IMR-90 (cell line): ENCODE measurements at regions not wholly inside any gene's neighbourhood (a gene's known extent, or its start where the extent isn't known, plus 50 kb on each side); places are given as distances from the start of the nearest gene placed in this dataset.
A peak's percentile ranks its signal among the peaks of the same experiment; 100 is the strongest.

Source experiments
- ATAC-seq: fragments of 200-7000 bp; cut with Tn5 transposase; 2 replicates; pipeline ENCODE4 v1.9.1; 2020; ENCODE audit warnings: low read depth, mild to moderate bottlenecking, moderate library complexity
- BruUV-seq: library from RNA; stranded (reverse); fragments of 400-500 nt; replicated peaks from 2 replicates; lab custom pipeline; 2021; lab: Mats Ljungman, UMichigan
- CTCF ChIA-PET: fragments of 300-600 bp; formaldehyde crosslinking; extraction: SDS; loops from one replicate; lab custom pipeline; 2021; ENCODE audit warnings: antibody characterized with exemption; lab: Yijun Ruan, JAX
- POLR2A ChIA-PET: fragments of 300-600 bp; sonication (Branson Sonifier 250); formaldehyde crosslinking; loops from one replicate; lab custom pipeline; 2022; ENCODE audit warnings: antibody characterized with exemption; ENCODE audit not compliant: unreplicated experiment; lab: Charles Lee
- DNase-seq: peaks from one replicate; pipeline ENCODE4 v3.0.0; 2013
- H2AFZ ChIP-seq: replicated peaks from 2 replicates; pipeline ENCODE3; 2013; ENCODE audit warnings: low read length, mild to moderate bottlenecking; ENCODE audit not compliant: poor library complexity
- H2AK5ac ChIP-seq: 2 replicates; pipeline ENCODE4 v1.6.1; 2013; ENCODE audit warnings: low read depth, low read length, inconsistent platforms
- H2AK9ac ChIP-seq: replicated peaks from 2 replicates; pipeline ENCODE3; 2013; ENCODE audit warnings: mild to moderate bottlenecking, low read depth, low read length, moderate library complexity; ENCODE audit not compliant: poor library complexity
- H2BK120ac ChIP-seq: 2 replicates; pipeline ENCODE4 v1.6.1; 2013; ENCODE audit warnings: low read depth, low read length, inconsistent platforms
- H2BK15ac ChIP-seq: 3 replicates; pipeline ENCODE4 v1.6.1; 2013; ENCODE audit warnings: low read depth, low read length, inconsistent platforms
- H2BK20ac ChIP-seq: 2 replicates; pipeline ENCODE4 v1.6.1; 2013; ENCODE audit warnings: low read depth, mild to moderate bottlenecking, inconsistent platforms, low read length, moderate library complexity
- H2BK5ac ChIP-seq: 2 replicates; pipeline ENCODE4 v1.6.1; 2013; ENCODE audit warnings: mild to moderate bottlenecking, low read depth, low read length, inconsistent platforms; ENCODE audit not compliant: poor library complexity, severe bottlenecking
- H3K14ac ChIP-seq: replicated peaks from 2 replicates; pipeline ENCODE4 v1.6.1; 2013; ENCODE audit warnings: low read depth, low read length, inconsistent platforms
- H3K18ac ChIP-seq: 2 replicates; pipeline ENCODE4 v1.6.1; 2013; ENCODE audit warnings: low read depth, low read length, control low read depth
- H3K23ac ChIP-seq: 2 replicates; pipeline ENCODE4 v1.6.1; 2013; ENCODE audit warnings: low read depth, low read length, inconsistent platforms
- H3K27ac ChIP-seq: 2 replicates; pipeline ENCODE4 v1.5.1; 2013; ENCODE audit warnings: mild to moderate bottlenecking, control low read depth, low read length; ENCODE audit not compliant: insufficient read depth
- H3K27me3 ChIP-seq: 2 replicates; pipeline ENCODE4 v1.6.1; 2013; ENCODE audit warnings: low read length; ENCODE audit not compliant: control insufficient read depth, insufficient read depth
- H3K36me3 ChIP-seq: 2 replicates; pipeline ENCODE4 v1.6.1; 2013; ENCODE audit warnings: low read length, mixed read lengths; ENCODE audit not compliant: control insufficient read depth, insufficient read depth
- H3K4ac ChIP-seq: 2 replicates; pipeline ENCODE4 v1.6.1; 2013; ENCODE audit warnings: low read depth, low read length, inconsistent platforms
- H3K4me1 ChIP-seq: 2 replicates; pipeline ENCODE4 v1.6.1; 2013; ENCODE audit warnings: low read length, mixed read lengths; ENCODE audit not compliant: control insufficient read depth, insufficient read depth
- H3K4me2 ChIP-seq: 2 replicates; pipeline ENCODE4 v1.6.1; 2013; ENCODE audit warnings: low read depth, mild to moderate bottlenecking, control low read depth, low read length, moderate library complexity
- H3K4me3 ChIP-seq: 2 replicates; pipeline ENCODE4 v1.5.1; 2013; ENCODE audit warnings: low read depth, mild to moderate bottlenecking, control low read depth, low read length, moderate library complexity; ENCODE audit not compliant: insufficient read depth
- H3K56ac ChIP-seq: 2 replicates; pipeline ENCODE4 v1.6.1; 2013; ENCODE audit warnings: low read length, inconsistent platforms; ENCODE audit not compliant: insufficient read depth; ENCODE audit errors: extremely low read depth
- H3K79me1 ChIP-seq, 2 experiments: 2 replicates each; pipeline ENCODE4 v1.6.1; 2013; ENCODE audit warnings: low read length in 2 of 2, inconsistent platforms in 1 of 2, low read depth in 1 of 2
- H3K9ac ChIP-seq: 2 replicates; pipeline ENCODE4 v1.6.1; 2013; ENCODE audit warnings: low read depth, low read length, control low read depth
- H3K9me1 ChIP-seq: 2 replicates; pipeline ENCODE4 v1.6.1; 2013; ENCODE audit warnings: low read length, inconsistent platforms; ENCODE audit not compliant: insufficient read depth
- H3K9me3 ChIP-seq: 2 replicates; pipeline ENCODE4 v1.6.1; 2013; ENCODE audit warnings: low read length; ENCODE audit not compliant: control insufficient read depth, insufficient read depth
- H4K20me1 ChIP-seq: 2 replicates; pipeline ENCODE4 v1.6.1; 2013; ENCODE audit warnings: low read length, inconsistent platforms; ENCODE audit not compliant: insufficient read depth
- H4K5ac ChIP-seq: 2 replicates; pipeline ENCODE4 v1.6.1; 2013; ENCODE audit warnings: mild to moderate bottlenecking, low read depth, low read length, control low read depth
- H4K8ac ChIP-seq, 2 experiments: 2 replicates each; pipeline ENCODE4 v1.6.1; 2013; ENCODE audit warnings: low read depth in 2 of 2, low read length in 2 of 2, control low read depth in 1 of 2, inconsistent platforms in 1 of 2
- H4K91ac ChIP-seq: 2 replicates; pipeline ENCODE4 v1.6.1; 2013; ENCODE audit warnings: low read depth, low read length, inconsistent platforms; ENCODE audit not compliant: insufficient read depth
- CHD1 ChIP-seq: IDR thresholded peaks from 2 replicates; pipeline ENCODE4 v1.6.1; 2012; ENCODE audit warnings: low read depth, low read length, improper control_type of control experiment
- CTCF ChIP-seq: conservative IDR thresholded peaks from 2 replicates; pipeline ENCODE4 v1.5.1; 2012; ENCODE audit warnings: mild to moderate bottlenecking, low read depth, low read length, improper control_type of control experiment
- RAD21 ChIP-seq: IDR thresholded peaks from 2 replicates; pipeline ENCODE4 v1.6.1; 2012; ENCODE audit warnings: low read length, improper control_type of control experiment
- SMC3 ChIP-seq: fragments of 150-350 bp; IDR thresholded peaks from 2 replicates; pipeline ENCODE4 v1.6.1; 2016; ENCODE audit warnings: low read depth, mild to moderate bottlenecking, antibody characterized with exemption, low read length, moderate library complexity
- USF2 ChIP-seq: fragments of 150-350 bp; IDR thresholded peaks from 2 replicates; pipeline ENCODE4 v1.6.1; 2017; ENCODE audit warnings: mild to moderate bottlenecking, antibody characterized with exemption, low read length, low read depth
- WGBS, 2 experiments: methylation state at CpG; one replicate each; pipeline versions ENCODE4 v1.1.5 to v1.1.7; 2013; ENCODE audit warnings: missing lambda C conversion rate in 2 of 2; ENCODE audit not compliant: insufficient read length in 1 of 2; ENCODE audit errors: extremely low coverage in 2 of 2; 5-methylcytosine and 5-hydroxymethylcytosine counted together
- dilution Hi-C: fragments of 300-500 bp; cut with HindIII; formaldehyde crosslinking; loops from one replicate; pipeline ENCODE4 v1.14.3; 2018; ENCODE audit warnings: low sequenced_read_pairs; ENCODE audit not compliant: unreplicated experiment
- in situ Hi-C: fragments of 300-500 bp; cut with MboI; formaldehyde crosslinking; loops from 3 replicates; pipeline ENCODE4 v1.14.3; 2019; ENCODE audit warnings: low sequenced_read_pairs, inconsistent platforms, mixed read lengths
- intact Hi-C: fragments of 100-400 bp; cut with micrococcal nuclease; formaldehyde crosslinking; loops from 2 replicates; pipeline ENCODE4 v1.10.0; 2022

- in situ Hi-C loops (loop anchor here (25.0 kb wide), 1 partner anchor 892 kb away; no protein-coding TSS in a partner anchor), dilution Hi-C loops (no loop called here), intact Hi-C loops (loop anchor here (1.0 to 10.0 kb wide), 4 partner anchors 62 to 400 kb away; no protein-coding TSS in a partner anchor)
- Histone ChIP-seq H2BK15ac (no peak overlapping the region), H3K23ac (no peak overlapping the region), H4K5ac (no peak overlapping the region), H3K27ac (no peak overlapping the region), H2AFZ (peak overlapping the region; percentile 67), H3K36me3 (no peaks in the 10 kb centered on the region), H3K9ac (no peak overlapping the region), H2BK120ac (no peak overlapping the region), H2AK9ac (no peak overlapping the region), H3K9me3 (no peaks in the 10 kb centered on the region), H3K4me1 (no peaks in the 10 kb centered on the region), H3K79me1 (no peaks in the 10 kb centered on the region), H4K8ac (no peak overlapping the region), H4K91ac (no peak overlapping the region), H3K9me1 (no peaks in the 10 kb centered on the region), H3K27me3 (peaks cover 30% of the 10 kb centered on the region), H2AK5ac (no peak overlapping the region), H3K4me3 (no peak overlapping the region), H2BK5ac (no peak overlapping the region), H4K20me1 (no peaks in the 10 kb centered on the region), H3K56ac (no peak overlapping the region), H3K18ac (no peak overlapping the region), H2BK20ac (no peak overlapping the region), H3K14ac (no peak overlapping the region), H3K4me2 (no peak overlapping the region), H3K4ac (no peak overlapping the region)
- DNase-seq (peak; percentile 45), ATAC-seq (peak; percentile 99)
- TF ChIP-seq USF2 (no peak), CHD1 (no peak), RAD21 (peak; percentile 82), CTCF (peak; percentile 86), SMC3 (peak; percentile 63)
- ChIA-PET POLR2A (no interaction called here), CTCF (interaction anchor here (0.6 to 1.5 kb wide), 7 partner anchors 9 to 124 kb away, joined by 3 to 11 read pairs (median 4); partner anchors contain the start of gene TAGAP)
- no TSS peak for BruUV-seq
- WGBS, 2 experiments, result 80% methylated on average over 1 of the region's 17 CpGs; no CpG with 5 or more reads in 1 of the 2 experiments
These were observed 59.6 kb upstream of the TAGAP start for GRCh38 chr6:159104163-159104925.
